Kidney epithelial cell (primary cell): ENCODE measurements at regions not wholly inside any gene's neighbourhood (a gene's known extent, or its start where the extent isn't known, plus 50 kb on each side); places are given as distances from the start of the nearest gene placed in this dataset.

Experiments used
- DNase-seq: peaks from one replicate; pipeline ENCODE4 v3.0.0-alpha.2; 2010; ENCODE audit warnings: low read depth
- H3K27me3 ChIP-seq: 2 replicates; pipeline ENCODE4 v1.6.0; 2011; ENCODE audit warnings: low read length; ENCODE audit not compliant: control insufficient read depth, insufficient read depth
- H3K36me3 ChIP-seq: 2 replicates; pipeline ENCODE4 v1.5.1; 2011; ENCODE audit warnings: low read length; ENCODE audit not compliant: control insufficient read depth, insufficient read depth
- H3K4me3 ChIP-seq: 2 replicates; pipeline ENCODE4 v1.5.1; 2011; ENCODE audit warnings: low read depth, mild to moderate bottlenecking, control low read depth, low read length
- TF ChIP-seq, protein P1 (sequence below): IDR thresholded peaks from 2 replicates; pipeline ENCODE4 v1.5.1; 2011; ENCODE audit warnings: mild to moderate bottlenecking, moderate library complexity, low read length, control low read depth, inconsistent platforms; ENCODE audit not compliant: insufficient read depth, poor library complexity, severe bottlenecking

DNA sequence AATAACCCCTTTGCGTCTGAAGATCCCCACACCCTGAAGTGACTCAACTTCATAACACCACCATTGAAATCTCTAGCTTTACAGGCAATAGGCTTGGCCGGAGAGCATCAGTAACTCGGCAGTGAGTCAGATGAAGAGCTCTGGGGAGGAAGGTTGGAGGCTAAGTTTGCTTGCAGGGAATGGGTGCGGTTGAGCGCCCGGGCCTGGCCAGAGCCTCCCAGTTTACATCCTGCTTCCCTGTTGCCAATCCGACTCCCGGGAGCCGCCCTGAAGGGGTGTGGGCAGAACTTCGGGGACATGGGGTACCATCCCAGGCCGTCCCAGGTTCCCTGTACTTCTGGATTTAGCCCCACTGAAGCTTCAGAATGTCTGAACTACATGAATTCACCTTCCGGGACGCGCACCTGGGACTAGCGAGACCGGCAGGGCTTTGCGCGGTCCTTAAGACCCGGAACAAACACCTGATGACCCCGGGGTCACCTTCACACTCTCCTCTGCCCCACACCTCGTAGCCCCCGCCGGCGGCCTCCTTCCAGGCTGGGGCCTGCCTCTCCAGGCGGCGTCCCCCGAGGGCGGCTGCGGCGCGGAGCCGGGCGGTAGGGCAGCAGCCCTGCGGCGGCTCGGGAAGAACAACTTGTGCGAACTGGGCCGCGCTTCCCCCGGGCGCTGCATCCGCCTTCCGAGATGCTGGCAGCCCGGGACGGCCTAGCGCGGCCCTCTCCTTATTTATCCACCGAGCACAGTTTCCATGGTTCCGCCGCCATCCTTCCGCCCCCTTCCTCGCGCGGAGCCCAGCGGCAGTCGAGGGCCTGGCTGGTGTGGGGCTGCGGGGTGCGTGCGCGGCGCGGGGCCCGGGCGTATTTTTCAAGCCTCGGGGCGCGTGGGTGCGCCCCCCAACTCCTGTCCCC lies 56.6 kb upstream of the RREB1 start:
- TF ChIP-seq, protein P1, sequence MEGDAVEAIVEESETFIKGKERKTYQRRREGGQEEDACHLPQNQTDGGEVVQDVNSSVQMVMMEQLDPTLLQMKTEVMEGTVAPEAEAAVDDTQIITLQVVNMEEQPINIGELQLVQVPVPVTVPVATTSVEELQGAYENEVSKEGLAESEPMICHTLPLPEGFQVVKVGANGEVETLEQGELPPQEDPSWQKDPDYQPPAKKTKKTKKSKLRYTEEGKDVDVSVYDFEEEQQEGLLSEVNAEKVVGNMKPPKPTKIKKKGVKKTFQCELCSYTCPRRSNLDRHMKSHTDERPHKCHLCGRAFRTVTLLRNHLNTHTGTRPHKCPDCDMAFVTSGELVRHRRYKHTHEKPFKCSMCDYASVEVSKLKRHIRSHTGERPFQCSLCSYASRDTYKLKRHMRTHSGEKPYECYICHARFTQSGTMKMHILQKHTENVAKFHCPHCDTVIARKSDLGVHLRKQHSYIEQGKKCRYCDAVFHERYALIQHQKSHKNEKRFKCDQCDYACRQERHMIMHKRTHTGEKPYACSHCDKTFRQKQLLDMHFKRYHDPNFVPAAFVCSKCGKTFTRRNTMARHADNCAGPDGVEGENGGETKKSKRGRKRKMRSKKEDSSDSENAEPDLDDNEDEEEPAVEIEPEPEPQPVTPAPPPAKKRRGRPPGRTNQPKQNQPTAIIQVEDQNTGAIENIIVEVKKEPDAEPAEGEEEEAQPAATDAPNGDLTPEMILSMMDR, result no peak
- peak; percentile 76 for DNase-seq
- no peaks in the 10 kb centered on the region for H3K27me3 ChIP-seq
- H3K4me3 ChIP-seq, result peak overlapping the region; percentile 38
- no peaks in the 10 kb centered on the region for H3K36me3 ChIP-seq

DNA sequence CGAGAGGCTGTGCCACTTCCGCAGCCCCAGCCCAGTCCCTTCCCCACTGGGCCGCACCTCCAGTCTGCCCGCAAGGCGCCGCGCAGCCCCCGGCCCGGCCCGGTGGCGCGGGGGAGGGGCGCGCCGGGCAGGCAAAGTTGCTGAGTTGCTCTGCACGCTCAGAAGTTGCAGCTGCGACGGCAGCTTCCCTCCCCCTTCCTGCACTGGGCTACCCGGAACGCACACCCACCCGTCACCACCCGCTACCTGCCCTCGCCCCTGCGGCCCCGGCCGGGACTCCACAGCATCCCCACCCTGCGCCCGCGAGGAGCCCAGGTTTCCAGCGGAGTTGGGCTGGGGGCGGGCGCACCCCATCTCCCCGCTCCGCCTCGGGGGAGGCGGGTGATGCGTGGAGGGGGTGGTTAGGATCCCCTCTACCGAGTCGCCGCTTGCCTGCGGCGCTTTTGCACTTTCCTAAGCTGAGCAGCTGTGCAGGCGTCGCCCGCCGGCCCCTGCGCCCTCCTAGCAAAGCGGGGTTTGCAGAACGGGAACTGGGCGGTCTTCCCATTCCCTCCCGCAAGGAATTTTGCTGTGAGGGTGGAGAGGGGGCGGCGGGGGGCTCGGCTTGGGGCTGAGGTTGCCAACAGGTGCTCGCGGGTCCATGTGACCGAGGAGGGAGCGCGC lies 55.9 kb upstream of the RREB1 start:
- Histone ChIP-seq H3K4me3 (peak overlapping the region; percentile 38), H3K27me3 (no peaks in the 10 kb centered on the region), H3K36me3 (no peaks in the 10 kb centered on the region)
- TF ChIP-seq, protein P1, result no peak
- no peak for DNase-seq

DNA sequence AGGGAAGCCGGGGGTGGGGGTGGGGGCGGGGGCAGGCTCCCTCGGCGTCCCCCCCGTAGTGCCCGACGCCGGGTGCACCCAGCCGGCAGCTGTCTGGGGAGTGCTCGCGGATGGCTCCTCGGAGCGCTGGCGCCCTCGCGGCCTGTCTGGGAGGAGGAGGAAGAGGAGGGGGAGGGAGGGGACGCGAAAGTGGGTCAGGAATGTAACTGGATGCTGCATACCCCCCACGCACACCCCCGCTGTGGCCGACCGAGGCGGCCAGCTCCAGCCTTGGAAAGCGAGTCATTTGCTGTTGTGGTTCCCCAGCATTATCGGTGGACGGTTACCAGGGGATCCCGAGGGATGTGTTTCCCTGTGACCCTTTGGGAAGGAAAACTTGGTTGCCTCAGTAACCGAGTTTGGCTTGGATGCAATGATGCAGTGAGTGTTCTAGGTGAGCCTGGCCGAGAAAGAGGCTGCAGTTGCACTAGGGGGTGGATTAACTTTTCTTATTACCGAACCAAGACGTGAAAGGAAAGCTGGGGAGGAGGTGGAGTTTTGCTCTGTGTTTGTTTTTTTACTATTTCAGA lies 55.2 kb upstream of the RREB1 start:
- Histone ChIP-seq H3K36me3 (no peaks in the 10 kb centered on the region), H3K27me3 (no peaks in the 10 kb centered on the region), H3K4me3 (peak overlapping the region; percentile 38)
- TF ChIP-seq, protein P1, result no peak
- peak; percentile 65 for DNase-seq

DNA sequence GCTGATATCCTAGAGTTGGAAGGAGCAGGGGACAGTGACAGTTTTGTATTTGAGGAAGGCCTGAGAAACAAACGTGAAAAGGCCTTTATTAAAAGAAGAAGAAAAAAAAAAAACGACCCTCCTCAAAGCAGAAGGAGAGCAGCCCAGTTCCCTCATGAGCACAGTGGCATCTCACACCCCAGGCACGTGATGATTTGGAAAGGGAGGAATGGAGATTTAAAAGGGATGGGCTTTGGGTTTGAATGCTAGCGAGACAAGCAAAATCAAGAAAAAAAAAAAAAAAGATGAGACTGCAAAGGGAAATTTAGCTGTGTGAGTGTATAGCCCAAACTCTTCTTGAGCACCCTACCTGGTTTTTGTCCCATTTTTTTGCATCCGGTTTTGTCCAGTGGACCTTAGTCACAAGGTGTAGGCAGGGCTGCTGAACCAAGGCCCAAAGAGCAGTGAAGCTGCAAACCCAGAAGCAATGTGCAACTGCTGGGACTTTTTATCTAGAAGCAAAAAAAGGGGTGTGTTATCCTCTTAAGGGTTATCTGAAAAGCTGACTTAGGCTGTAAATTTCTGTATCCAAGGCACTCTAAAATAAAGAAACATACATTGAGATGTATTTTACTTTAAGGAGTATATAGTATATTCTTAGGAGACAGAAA lies 54.5 kb upstream of the RREB1 start:
- DNase-seq, result no peak
- TF ChIP-seq, protein P1, result no peak
- Histone ChIP-seq H3K4me3 (no peak overlapping the region), H3K27me3 (no peaks in the 10 kb centered on the region), H3K36me3 (no peaks in the 10 kb centered on the region)
